Stomach (tissue), 8 donors: ENCODE measurements at regions not wholly inside any gene's neighbourhood (a gene's known extent, or its start where the extent isn't known, plus 50 kb on each side); places are given as distances from the start of the nearest gene placed in this dataset.
"Not testable (repeated sequence)": the region's sequence is repeated elsewhere in the genome, so short reads cannot be mapped to it uniquely, and the experiment has no call there.

Experiments used
- DNase-seq, 2 donors: peaks; one replicate each; pipeline versions ENCODE4 v3.0.0 to v3.0.0-alpha.2; 2013 to 2019
- H3K27ac ChIP-seq, 5 donors: fragments of 200-600 bp in 4 of 5; sonication (generic) in 4 of 5; one replicate each; pipeline ENCODE4 v1.5.1; 2013 to 2019; ENCODE audit warnings: mild to moderate bottlenecking in 1 of 5, moderate library complexity in 1 of 5
- H3K27me3 ChIP-seq, 3 donors: fragments of 200-600 bp; sonication (generic); one replicate each; pipeline ENCODE4 v1.5.1; 2017 to 2019; ENCODE audit warnings: mixed run types in 1 of 3
- H3K36me3 ChIP-seq, 4 donors: fragments of 200-600 bp; sonication (generic); 1 replicate in 3 of 4; 2 replicates in 1 of 4; pipeline ENCODE4 v1.5.1; 2016 to 2019
- H3K4me1 ChIP-seq, 4 donors: fragments of 200-600 bp; sonication (generic); one replicate each; pipeline ENCODE4 v1.5.1; 2016 to 2019
- H3K4me3 ChIP-seq, 4 donors: fragments of 200-600 bp; sonication (generic) in 3 of 4; one replicate each; pipeline ENCODE4 v1.5.1; 2016 to 2019; ENCODE audit warnings: mild to moderate bottlenecking in 1 of 4
- H3K9me3 ChIP-seq, 4 donors: fragments of 200-600 bp; sonication (generic); one replicate each; pipeline ENCODE4 v1.5.1; 2016 to 2019
- EP300 ChIP-seq: sonication (generic); formaldehyde crosslinking; IDR thresholded peaks from one replicate; pipeline ENCODE4 v1.6.1; 2017; ENCODE audit warnings: antibody characterized with exemption
- POLR2A ChIP-seq, 4 donors: fragments of 450-650 bp; IDR thresholded peaks; one replicate each; pipeline ENCODE4 v1.6.1; 2016; ENCODE audit warnings: antibody characterized with exemption in 4 of 4, control low read depth in 2 of 4, mild to moderate bottlenecking in 1 of 4, moderate library complexity in 1 of 4
- POLR2AphosphoS5 ChIP-seq, 3 donors: sonication (generic); formaldehyde crosslinking; IDR thresholded peaks; one replicate each; pipeline ENCODE4 v1.6.1; 2016; ENCODE audit warnings: antibody characterized with exemption in 3 of 3
- WGBS, 5 donors: extraction: QIAGEN DNeasy Blood & Tissue Kit in 3 of 5; methylation state at CpG; one replicate each; pipeline versions ENCODE4 v1.1.5 to v1.1.7; 2013 to 2018; 5-methylcytosine and 5-hydroxymethylcytosine counted together
- intact Hi-C: fragments of 100-400 bp; cut with DNase I; formaldehyde crosslinking; loops from one replicate; pipeline ENCODE4 v1.15.1; 2023; ENCODE audit warnings: low total_unique reads
- TF ChIP-seq, protein P1 (sequence below), 7 experiments: fragments of 450-650 bp in 4 of 7; fragments of 200-600 bp in 3 of 7; sonication (generic) in 3 of 7; IDR thresholded peaks; one replicate each; pipeline ENCODE4 v1.5.1; 2016 to 2019; ENCODE audit warnings: antibody characterized with exemption in 7 of 7, control low read depth in 2 of 7, mild to moderate bottlenecking in 1 of 7
- donor health status: healthy with polysubstance abuse.
- donor health status: Bipolar disorder and iron deficiency.
- donor health status: healthy.

- TF ChIP-seq EP300 = no peak
- TF ChIP-seq, protein P1, sequence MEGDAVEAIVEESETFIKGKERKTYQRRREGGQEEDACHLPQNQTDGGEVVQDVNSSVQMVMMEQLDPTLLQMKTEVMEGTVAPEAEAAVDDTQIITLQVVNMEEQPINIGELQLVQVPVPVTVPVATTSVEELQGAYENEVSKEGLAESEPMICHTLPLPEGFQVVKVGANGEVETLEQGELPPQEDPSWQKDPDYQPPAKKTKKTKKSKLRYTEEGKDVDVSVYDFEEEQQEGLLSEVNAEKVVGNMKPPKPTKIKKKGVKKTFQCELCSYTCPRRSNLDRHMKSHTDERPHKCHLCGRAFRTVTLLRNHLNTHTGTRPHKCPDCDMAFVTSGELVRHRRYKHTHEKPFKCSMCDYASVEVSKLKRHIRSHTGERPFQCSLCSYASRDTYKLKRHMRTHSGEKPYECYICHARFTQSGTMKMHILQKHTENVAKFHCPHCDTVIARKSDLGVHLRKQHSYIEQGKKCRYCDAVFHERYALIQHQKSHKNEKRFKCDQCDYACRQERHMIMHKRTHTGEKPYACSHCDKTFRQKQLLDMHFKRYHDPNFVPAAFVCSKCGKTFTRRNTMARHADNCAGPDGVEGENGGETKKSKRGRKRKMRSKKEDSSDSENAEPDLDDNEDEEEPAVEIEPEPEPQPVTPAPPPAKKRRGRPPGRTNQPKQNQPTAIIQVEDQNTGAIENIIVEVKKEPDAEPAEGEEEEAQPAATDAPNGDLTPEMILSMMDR (IDR thresholded peaks at IDR 0.05) = no peak
- no peak for TF ChIP-seq POLR2A (IDR thresholded peaks at IDR 0.05)
- TF ChIP-seq POLR2AphosphoS5 (IDR thresholded peaks at IDR 0.05) = no peak
- no peaks in the 10 kb centered on the region for H3K27me3 ChIP-seq
- intact Hi-C loops = no loop called here
- no peak overlapping the region for H3K27ac ChIP-seq
- 63 to 82% (median 74%) methylated on average over 4 of the region's 4 CpGs for WGBS, 5 donors
- no peaks in the 10 kb centered on the region for H3K4me1 ChIP-seq
- DNase-seq = no peak
- H3K9me3 ChIP-seq = no peaks in the 10 kb centered on the region
- H3K36me3 ChIP-seq = no peaks in the 10 kb centered on the region
- H3K4me3 ChIP-seq = no peak overlapping the region
These were observed 79.5 kb upstream of the MARCKS start for GRCh38 chr6:113777601-113778000.

GRCh38 chr6:113779656-113780055, 77.5 kb upstream of the MARCKS start:
- Histone ChIP-seq H3K4me3 (no peak overlapping the region), H3K27ac (no peak overlapping the region), H3K36me3 (no peaks in the 10 kb centered on the region), H3K9me3 (no peaks in the 10 kb centered on the region), H3K27me3 (no peaks in the 10 kb centered on the region), H3K4me1 (no peaks in the 10 kb centered on the region)
- intact Hi-C loops = no loop called here
- 86 to 90% (median 88%) methylated on average over 2 of the region's 2 CpGs for WGBS, 5 donors
- no peak for TF ChIP-seq EP300
- no peak for DNase-seq

DNA sequence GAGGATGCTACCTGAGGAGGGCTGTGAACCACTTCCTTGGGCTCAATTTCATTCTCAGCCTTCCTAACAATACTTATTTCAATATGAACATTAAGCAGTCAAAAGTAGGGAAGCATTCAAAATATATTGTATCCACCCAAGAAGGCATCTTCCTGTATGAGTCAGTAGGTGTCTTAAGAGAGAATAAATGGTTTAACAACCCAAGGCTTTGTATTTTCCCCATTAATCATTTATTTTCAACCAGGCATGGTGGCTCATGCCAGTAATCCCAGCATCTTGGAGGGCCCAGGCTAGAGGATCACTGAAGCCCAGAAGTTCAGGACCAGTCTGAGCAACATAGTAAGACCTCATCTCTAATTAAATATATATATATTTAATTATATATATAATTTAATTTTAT, 74.5 kb upstream of the MARCKS start:
- TF ChIP-seq POLR2AphosphoS5 (IDR thresholded peaks at IDR 0.05) (no peak), EP300 (no peak), POLR2A (IDR thresholded peaks at IDR 0.05) (no peak)
- TF ChIP-seq, protein P1 (IDR thresholded peaks at IDR 0.05) = no peak
- intact Hi-C loops = no loop called here
- no peak for DNase-seq
- H3K27me3 ChIP-seq = no peaks in the 10 kb centered on the region
- no peak overlapping the region for H3K27ac ChIP-seq
- H3K4me1 ChIP-seq = peaks cover 0 to 8% (median 0%) of the 10 kb centered on the region in 4 donors
- no peak overlapping the region for H3K4me3 ChIP-seq
- no peaks in the 10 kb centered on the region for H3K36me3 ChIP-seq
- no peaks in the 10 kb centered on the region for H3K9me3 ChIP-seq

GRCh38 chr6:113786168-113786567, 71.0 kb upstream of the MARCKS start:
- DNase-seq = peak in 1 of 2 donors; percentile 83
- 29 to 58% (median 47%) methylated on average over 2 of the region's 2 CpGs for WGBS, 5 donors
- no peaks in the 10 kb centered on the region for H3K36me3 ChIP-seq
- intact Hi-C loops = no loop called here
- H3K27ac ChIP-seq = peak overlapping the region in 4 of 5 donors; percentile 60 to 79 (median 76)
- H3K4me3 ChIP-seq = no peak overlapping the region
- TF ChIP-seq EP300 = no peak
- TF ChIP-seq POLR2A (IDR thresholded peaks at IDR 0.05) = no peak
- no peak for TF ChIP-seq POLR2AphosphoS5 (IDR thresholded peaks at IDR 0.05)
- TF ChIP-seq, protein P1 (IDR thresholded peaks at IDR 0.05) = no peak
- H3K27me3 ChIP-seq = no peaks in the 10 kb centered on the region
- H3K9me3 ChIP-seq = no peaks in the 10 kb centered on the region
- peaks cover 0 to 8% (median 0%) of the 10 kb centered on the region in 4 donors for H3K4me1 ChIP-seq

DNA sequence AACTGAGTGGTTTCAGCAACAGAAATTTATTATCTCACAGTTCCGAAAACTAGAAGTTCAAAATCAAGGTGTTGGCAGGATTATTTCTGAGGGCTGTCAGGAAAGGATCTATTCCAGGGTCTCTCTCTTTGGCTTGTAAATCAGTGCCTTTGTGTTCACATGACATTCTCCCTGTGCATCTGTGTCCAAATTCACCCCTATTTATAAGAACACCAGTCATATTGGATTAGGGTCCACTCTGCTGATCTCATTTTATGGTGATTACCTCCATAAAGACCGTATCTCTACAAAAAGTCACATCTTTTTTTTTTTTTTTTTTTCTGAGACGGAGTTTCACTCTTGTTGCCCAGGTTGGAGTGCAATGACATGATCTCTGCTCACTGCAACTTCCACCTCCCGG, 68.6 kb upstream of the MARCKS start:
- WGBS, 5 donors = 76 to 97% (median 95%) methylated on average over 4 of the region's 4 CpGs
- intact Hi-C loops = no loop called here
- TF ChIP-seq, protein P1 (IDR thresholded peaks at IDR 0.05) = no peak
- TF ChIP-seq EP300 (no peak), POLR2AphosphoS5 (IDR thresholded peaks at IDR 0.05) (no peak), POLR2A (IDR thresholded peaks at IDR 0.05) (no peak)

DNA sequence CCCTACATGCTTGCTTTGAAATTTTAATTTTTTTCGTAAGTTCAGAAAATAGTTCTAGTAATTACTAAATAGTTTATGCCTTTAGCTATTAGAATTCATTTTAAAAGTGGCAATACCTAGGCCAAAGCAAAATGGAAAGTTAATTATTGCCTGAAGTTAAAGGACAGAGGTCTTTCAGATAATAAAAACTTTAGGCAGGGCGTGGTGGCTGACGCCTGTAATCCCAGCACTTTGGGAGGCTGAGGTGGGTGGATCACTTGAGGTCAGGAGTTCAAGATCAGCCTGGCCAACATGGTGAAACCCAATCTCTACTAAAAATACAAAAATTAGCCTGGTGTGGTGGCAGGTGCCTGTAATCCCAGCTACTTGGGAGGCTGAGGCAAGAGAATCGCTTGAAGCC, 65.9 kb upstream of the MARCKS start:
- H3K27ac ChIP-seq, H3K9me3 ChIP-seq, DNase-seq, H3K27me3 ChIP-seq, H3K4me1 ChIP-seq, H3K4me3 ChIP-seq, H3K36me3 ChIP-seq, intact Hi-C loops: not testable (repeated sequence)
- WGBS, 5 donors = 83 to 90% (median 87%) methylated on average over 4 of the region's 4 CpGs

More for the DNA sequence above, 68.6 kb upstream of the MARCKS start:
- H3K4me1 ChIP-seq = peaks cover 0 to 8% (median 0%) of the 10 kb centered on the region in 4 donors
- no peaks in the 10 kb centered on the region for H3K9me3 ChIP-seq
- no peaks in the 10 kb centered on the region for H3K36me3 ChIP-seq
- no peak overlapping the region for H3K4me3 ChIP-seq
- H3K27ac ChIP-seq = no peak overlapping the region
- no peak for DNase-seq
- H3K27me3 ChIP-seq = no peaks in the 10 kb centered on the region

DNA sequence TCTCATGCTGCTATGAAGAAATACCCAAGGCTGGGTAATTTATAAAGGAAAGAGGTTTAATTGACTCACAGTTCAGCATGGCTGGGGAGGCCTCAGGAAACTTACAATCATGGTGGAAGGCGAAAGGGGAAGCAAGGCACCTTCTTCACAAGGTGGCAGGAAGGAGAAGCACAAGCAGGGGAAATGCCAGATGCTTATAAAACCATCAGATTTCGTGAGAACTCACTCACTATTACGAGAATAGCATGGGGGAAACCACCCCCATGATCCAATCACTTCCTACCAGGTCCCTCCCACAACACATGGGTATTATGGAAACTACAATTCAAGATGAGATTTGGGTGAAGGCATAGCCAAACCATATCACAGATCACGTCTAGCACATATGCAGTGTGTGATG, 61.8 kb upstream of the MARCKS start:
- H3K4me1 ChIP-seq, H3K9me3 ChIP-seq, H3K27ac ChIP-seq, DNase-seq, intact Hi-C loops, H3K4me3 ChIP-seq, H3K36me3 ChIP-seq, H3K27me3 ChIP-seq: not testable (repeated sequence)
- WGBS, 5 donors = 64 to 81% (median 72%) methylated on average over 4 of the region's 4 CpGs
